PC-3 (cell line): ENCODE measurements at regions not wholly inside any gene's neighbourhood (a gene's known extent, or its start where the extent isn't known, plus 50 kb on each side); places are given as distances from the start of the nearest gene placed in this dataset.

ENCODE experiments used
- EZH2 ChIP-seq: fragments of 300-600 bp; sonication (generic); IDR thresholded peaks from one replicate; pipeline ENCODE4 v1.6.1; 2017; ENCODE audit warnings: antibody characterized with exemption, mild to moderate bottlenecking, low read length; ENCODE audit not compliant: unreplicated experiment
- EZH2phosphoT487 ChIP-seq: fragments of 300-600 bp; sonication (generic); IDR thresholded peaks from 2 replicates; pipeline ENCODE4 v1.6.1; 2018; ENCODE audit warnings: mild to moderate bottlenecking, antibody characterized with exemption, low read length, borderline replicate concordance
- TF ChIP-seq, protein P1 (sequence below): fragments of 300-600 bp; sonication (generic); conservative IDR thresholded peaks from 2 replicates; pipeline ENCODE4 v1.5.1; 2017; ENCODE audit warnings: antibody characterized with exemption, low read depth, mild to moderate bottlenecking, low read length

DNA sequence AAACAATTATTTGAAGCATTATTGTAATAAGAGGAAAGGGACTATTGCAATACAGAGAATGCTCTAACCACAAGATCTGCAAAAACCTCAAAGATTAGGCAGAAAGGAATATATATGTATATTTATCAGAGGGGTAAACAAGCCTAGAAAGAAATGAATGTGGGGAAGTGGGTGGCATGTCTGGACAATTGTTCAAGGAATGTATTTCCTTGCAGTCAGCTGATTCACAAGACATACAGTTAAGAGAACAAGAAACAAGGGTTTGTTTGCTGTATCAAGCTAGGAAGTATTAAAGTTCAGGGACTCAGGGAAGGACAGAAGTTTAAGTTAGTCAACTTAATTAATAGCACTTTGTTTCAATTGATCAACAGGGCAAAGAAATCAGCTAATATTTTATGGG, 514.7 kb downstream of the CENPC start:
- TF ChIP-seq, protein P1, sequence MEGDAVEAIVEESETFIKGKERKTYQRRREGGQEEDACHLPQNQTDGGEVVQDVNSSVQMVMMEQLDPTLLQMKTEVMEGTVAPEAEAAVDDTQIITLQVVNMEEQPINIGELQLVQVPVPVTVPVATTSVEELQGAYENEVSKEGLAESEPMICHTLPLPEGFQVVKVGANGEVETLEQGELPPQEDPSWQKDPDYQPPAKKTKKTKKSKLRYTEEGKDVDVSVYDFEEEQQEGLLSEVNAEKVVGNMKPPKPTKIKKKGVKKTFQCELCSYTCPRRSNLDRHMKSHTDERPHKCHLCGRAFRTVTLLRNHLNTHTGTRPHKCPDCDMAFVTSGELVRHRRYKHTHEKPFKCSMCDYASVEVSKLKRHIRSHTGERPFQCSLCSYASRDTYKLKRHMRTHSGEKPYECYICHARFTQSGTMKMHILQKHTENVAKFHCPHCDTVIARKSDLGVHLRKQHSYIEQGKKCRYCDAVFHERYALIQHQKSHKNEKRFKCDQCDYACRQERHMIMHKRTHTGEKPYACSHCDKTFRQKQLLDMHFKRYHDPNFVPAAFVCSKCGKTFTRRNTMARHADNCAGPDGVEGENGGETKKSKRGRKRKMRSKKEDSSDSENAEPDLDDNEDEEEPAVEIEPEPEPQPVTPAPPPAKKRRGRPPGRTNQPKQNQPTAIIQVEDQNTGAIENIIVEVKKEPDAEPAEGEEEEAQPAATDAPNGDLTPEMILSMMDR = no peak
- TF ChIP-seq EZH2 = no peak
- no peak for TF ChIP-seq EZH2phosphoT487
